NCI-H1417 treated with DMSO at 0.1 percent for 48 hours (cell line): ENCODE measurements at regions not wholly inside any gene's neighbourhood (a gene's known extent, or its start where the extent isn't known, plus 50 kb on each side); places are given as distances from the start of the nearest gene placed in this dataset.

ENCODE experiments used
- DNase-seq: peaks from one replicate; lab custom pipeline; 2025; lab: John Stamatoyannopoulos, UW

DNA sequence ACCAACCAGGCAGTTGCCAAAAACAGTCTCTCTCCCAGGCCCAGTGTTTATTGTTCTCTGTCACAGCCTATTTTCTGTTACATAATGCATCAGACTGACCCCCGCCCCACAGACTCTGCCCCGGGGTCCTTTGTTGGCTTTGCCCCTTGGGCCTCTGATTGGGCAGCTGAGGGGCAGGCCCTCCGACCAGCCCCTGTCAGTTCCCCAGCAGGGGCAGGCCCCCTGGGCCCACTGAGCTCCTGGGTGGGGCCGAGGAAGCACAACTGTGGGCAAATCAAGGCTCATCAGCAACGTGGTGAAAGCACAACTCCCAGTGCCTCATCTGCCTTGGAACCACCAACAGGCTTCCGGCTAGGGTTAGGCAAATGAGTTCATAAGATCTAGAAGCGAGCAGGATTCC is 160.1 kb upstream of the MYCN start:
- no peak for DNase-seq

DNA sequence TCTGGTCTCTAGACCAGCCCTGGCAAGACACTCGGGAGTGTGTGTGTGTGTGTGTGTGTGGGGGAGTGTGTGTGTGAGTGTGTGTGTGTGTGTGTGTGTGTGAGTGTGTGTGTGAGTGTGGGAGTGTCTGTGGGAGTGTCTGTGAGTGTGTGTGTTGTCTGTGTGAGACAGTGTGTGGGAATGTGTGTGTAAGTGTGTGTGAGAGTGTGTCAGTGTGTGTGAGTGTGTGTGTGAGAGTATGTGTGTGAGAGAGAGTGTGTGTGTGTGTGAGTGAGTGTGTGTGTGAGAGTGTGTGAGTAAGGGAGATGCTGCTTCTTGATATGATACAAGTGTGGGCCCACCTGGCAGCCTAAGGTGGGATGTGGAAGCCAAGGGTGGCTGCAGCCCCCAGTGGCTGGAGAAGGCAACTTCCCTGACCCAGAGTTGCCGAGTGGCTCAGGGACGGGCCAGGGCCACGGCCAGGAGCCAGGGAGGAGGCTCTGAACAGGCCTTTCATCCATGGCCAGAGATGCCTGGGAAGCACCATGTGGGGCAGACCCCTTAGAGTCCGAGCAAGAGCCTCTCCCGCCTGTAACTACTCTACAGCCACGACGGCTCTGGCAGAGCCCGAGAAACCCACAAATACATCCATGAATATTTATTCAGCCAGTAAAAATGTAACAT is 159.3 kb upstream of the MYCN start:
- DNase-seq = no peak

DNA sequence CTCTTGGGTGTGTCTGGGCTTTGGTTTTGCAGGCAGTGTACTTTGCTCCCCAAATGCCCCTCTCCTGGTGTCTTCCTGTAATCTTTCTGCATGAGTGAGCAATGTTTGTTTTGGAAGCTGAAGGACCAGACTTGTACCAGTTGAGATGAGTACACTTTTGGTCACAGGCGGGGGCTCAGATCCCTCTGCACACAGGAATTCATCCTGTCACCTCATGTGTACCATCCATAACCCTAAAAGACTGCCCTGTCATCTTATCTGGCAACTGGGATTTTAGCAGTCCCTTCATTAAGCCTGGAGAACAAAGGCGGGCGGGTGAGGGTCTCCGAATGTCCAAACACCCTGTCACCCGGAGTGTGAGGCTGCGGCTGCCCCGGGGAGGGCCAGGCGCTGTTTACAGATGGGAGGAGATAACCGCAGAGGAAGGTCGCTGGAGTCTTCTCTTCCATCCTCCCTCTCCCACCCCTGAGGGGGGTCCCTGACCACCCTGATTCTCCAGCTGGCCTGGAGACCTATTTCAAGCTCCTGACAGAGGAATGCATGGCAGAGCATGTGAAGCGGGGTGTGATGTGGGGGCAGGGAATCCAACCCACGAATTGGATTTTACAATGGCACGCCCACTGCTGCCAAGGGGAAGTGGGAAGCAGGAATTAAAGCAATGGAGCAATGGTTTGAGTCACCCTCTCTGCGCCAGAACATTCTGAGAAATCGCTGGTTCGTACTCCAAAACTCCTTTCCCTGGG is 158.2 kb upstream of the MYCN start:
- no peak for DNase-seq

DNA sequence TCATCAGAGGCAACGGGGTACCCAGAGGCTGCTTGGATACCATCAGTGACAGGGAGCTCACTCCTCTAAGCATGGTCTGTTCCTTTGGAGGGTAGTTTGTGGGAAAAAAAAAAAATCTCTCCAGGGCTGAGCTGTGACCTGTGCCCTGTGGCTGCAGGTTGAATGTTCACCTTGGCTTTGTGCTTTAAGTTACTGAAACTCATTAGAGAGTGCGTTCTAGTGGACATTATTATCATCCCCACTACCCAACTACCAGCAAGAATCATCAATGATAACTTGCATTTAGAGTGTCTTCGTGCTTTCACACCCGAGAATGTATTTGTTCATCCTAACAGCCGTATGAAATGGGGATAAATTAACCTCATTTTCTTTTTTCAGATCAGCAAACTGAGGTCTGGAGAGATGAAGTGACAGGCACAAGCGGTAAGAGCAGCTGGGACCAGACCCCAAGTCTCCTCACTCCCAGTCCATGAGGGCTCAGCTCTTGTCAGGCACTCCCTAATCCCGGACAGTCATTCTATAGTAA is 157.5 kb upstream of the MYCN start:
- DNase-seq = no peak

DNA sequence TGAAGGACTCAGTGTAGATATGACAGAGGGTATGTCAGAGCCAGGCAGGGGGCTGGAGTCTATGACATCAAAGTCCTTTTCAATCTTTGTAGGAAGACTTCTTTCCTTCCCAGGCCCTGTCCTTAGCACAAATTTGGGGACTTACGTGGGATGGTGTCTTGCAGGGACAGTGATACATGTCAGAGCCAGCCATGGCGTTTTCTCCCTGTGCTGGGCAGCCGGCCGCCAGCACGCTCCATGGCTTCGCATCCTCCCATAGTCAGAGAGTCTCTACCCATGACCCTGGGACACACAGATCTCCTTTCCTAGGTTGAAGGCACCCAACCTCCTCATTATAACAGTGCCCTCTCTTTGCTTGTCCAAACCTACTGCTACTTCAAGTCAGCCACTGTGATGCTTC is 156.9 kb upstream of the MYCN start:
- no peak for DNase-seq

DNA sequence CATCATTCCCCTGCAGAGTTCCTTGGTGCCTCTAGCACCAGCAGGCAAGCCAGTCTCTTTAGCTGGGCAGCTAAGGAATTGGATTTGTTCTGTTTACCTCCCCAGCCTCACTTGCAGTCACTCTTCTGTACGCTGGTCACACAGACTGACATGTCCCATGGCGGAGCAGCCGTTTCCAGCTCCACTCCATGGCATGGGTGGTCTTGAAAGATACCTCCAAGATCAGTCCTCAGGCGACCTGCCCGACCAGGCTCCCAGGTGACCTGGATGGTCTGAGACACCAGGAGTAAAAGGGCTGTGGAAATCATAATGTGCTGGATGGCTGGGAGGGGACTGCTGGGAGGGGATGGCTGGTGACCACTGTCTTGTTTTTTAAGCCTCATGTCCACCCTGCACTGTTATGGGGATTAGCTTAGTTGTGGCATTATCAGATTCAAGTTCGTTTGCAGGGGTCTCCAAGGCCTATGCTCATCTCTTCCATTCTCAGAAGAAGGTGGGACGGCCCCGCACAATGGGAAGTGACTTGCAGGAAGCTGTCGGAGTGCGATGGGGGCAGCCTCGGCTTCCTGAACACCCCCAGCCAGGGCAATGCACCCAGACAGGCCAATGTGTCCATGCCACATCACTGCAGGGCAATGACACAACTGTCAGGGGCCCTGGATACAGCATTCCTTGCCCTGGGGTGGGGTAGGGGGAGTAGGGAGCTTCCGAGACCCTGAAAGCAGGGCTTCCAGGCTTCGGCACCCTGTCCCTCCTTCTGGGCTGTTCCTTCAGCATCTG is 156.1 kb upstream of the MYCN start:
- DNase-seq = no peak

DNA sequence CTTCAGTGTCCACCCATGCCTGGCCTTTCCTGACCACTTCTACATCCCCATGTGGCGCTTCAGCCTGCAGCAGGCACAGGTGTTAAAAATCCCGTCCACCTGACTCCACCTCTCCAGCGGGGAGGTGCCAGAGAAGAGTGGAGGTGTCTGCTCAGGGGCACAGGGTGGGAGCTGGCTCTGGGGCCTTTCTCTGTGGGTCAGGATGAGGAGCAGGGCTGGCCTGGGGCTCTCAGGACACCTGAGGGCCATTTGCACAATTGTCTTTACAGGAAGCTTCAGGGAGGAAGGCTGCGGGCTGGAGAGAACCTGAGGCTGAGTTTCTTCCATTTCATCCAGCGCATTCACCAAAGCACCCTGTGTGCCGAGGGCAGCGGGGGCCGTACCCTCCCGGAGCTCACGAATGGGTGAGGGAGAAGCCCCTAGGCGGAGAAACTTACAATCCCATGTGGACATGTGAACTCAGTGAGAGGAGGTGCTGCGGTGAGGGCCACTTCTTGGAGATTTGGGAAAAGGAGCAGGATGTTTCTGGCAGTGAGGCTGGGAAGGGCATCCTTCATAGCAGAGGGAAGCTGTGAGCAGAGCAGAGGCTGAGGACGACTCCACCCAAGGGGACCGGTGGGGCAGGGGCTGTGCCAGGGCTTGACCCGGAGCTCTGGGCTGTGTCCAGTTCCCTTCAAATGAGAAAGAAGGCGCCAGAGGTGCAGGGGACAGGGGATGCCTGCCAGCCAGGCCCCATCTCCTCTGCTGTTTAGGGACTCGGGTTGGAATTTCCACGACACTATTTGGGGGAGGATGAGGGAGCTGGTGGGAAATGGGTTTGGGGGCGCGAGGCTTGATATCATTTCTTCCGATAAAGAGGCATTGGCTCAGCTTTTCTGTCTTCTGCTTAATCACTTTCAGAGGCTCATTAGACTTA is 155.2 kb upstream of the MYCN start:
- no peak for DNase-seq

GRCh38 chr2:15786003-15786654 is 154.2 kb upstream of the MYCN start:
- no peak for DNase-seq

DNA sequence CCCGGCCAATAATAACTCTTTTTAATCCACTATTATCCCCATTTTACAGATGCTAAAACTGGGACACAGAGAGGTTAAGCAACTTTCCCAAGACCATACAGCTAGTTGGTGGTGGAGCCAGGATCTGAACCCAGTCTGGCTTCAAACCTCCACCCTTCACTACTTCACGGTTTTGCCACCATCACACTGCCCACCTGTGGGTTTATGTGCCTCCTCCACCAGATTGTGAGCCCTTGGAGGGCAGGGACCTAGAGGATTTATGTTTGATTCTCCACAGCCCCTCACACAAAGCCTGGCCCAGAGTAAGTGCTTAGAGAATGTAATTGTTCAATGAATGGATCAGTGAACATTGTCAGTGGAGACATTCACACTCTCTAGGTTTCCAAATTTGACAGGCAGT is 153.4 kb upstream of the MYCN start:
- DNase-seq = no peak

DNA sequence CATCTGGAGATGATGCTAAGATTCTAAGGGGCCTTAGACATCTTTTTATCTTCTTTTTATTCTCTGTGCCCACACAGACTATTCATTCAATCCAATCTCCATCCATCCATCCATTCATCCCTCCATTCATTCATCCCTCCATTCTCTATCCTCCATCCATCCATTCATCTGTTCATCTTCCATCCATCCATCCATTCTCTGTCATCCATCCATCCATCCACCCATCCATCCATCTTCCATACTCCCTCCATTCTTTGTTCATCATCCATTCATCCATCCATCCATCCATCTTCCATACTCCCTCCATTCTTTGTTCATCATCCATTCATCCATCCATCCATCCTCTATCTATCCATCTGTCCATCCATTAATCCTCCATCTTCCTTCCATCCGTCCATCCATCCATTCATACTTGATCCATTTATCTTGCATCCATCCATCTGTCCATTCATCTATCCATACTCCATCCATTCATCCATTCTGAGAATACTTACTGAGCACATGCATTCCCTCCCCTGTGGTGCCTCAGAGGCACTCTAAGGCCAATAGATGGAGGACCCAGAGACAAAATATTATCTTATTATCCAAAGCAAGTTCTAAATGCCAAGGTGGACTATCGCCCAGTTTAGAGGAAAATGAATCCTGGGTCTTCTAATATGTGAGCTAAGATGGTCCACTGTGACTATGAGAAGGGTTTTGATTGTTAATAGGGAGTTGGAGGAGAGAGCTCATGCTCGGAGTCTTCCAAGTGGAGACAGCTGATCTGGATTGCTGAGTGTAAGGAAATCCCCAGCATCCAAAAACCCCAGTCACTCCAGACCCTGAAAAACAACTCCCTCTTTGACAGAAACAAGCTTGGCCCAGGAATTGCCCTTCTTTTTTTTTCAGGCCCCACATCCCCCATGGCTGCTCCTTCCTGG is 152.6 kb upstream of the MYCN start:
- DNase-seq = no peak

GRCh38 chr2:15788455-15788829 is 151.9 kb upstream of the MYCN start:
- no peak for DNase-seq

DNA sequence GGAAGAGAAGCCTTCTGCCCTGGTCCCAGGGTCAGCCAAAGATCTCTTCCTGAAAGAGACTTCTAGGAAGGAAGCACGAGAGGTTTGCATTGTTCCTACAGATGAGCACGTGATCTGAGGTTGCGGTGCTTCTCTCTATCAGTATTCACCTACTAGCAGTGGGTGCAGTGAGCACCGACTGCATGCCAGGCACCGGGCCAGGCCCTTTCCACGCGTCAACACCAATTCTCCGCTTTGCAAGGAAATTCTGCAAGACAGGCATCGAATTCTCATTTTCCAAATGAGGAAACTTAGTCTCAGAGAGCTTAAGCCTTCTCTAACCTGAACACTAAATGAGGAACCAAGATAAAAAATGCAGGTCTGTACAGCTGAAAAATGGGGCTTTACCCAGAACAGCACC is 151.5 kb upstream of the MYCN start:
- DNase-seq = no peak

DNA sequence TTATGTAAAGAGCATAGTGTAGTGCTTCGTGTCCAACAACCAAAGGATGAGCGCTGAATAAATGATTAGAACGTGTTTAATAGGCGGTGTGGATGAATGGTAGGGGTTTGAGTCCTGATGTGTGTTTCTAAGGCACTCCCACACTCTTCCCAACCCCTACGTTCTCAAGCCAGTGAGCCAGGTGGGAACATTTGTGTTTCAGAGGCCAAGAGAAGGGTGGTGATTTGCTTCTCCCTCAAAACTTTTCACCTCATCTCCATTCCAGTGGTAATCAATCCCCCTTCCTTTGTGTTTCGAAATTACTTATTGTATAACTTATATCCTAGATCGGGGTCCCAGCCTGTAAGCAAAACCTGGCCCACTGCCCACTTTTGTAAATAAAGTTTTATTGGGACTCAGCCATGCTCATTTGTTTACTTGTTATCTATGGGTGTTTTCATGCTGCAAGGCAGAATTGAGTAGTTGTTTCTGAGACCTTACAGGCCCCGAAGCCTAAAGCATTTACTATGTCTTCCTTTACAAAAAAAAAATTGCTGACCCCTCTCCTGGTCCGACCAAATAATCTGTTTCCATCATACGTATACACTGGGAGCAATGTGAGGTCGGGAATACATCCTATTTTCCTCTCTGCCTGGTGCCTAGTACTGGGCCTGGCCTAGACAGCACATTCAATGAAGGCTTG is 150.8 kb upstream of the MYCN start:
- DNase-seq = no peak

DNA sequence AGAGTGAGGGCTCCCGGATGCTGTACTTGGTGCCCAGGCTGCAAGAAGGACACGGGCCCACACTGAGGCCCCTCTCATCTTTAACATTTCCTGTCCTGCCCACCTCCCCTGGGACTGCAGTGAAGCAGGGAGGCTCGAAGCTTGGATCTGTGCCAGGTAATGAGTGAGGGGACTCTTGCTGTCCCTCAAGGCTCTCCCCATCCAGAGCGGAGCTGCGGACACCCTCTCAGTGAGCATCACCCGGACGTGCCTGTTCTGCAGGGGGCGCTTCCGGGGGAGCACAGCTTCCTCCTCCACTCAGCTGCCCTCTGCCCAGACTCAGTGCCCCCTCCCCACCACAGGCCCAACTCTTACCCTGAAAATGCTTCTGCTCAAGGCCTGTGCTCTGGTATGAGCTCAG is 150.0 kb upstream of the MYCN start:
- DNase-seq = no peak

DNA sequence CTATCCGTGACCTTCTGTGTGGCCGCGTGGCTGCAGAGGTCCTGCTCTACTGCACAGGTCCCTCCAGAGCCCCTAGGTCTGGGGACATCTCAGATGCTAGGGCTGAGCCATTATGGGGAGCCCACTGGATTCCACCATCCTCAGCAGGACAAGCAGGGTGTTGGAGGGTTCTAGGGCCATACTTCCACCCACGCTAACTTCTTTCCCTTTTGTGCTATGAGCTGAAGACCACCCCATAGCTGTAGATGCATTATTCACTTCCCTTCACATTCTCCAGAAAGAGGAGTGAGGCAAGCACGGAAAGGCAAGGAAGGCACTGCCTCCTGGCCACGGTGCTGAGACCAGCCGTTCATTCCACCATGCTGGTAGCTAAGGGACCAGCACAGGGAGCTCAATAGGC is 149.5 kb upstream of the MYCN start:
- no peak for DNase-seq

DNA sequence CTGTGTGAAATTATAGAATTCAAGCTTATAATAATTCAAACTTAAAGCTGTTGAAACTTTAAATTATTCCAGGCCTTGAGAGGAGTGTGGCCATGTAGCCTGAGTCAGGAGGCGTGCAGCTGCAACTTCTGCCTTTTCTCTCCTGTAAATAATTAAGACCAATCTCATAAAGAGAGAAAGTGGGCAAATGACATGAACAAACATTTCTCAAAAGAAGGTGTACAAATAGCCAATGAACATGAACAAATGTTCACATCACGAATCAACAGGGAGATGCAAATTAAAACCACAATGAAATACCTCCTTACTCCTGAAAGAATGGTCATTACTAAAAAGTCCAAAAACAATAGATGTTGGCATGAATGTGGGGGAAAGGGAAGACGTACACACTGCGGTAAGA is 149.1 kb upstream of the MYCN start:
- no peak for DNase-seq

DNA sequence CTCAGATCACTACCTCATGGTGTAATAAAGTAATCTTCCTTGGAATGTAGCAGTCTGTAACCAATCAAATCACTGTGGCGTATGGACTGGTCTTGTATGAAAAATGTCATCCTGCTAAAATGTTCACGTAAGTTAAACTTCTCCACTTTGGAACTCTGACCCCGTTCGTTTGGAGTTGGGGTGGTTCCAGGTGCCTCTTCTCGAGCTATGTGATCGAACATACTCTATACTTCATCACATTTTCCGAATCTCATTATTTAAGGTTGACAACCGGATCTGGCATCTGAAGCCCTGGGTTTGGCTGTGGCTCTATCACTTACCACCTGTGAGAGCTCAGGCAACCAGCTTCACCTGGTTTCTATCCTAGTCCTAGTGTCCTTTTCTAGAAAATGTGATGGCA is 148.0 kb upstream of the MYCN start:
- DNase-seq = no peak

GRCh38 chr2:15793078-15793913 is 147.1 kb upstream of the MYCN start:
- DNase-seq = no peak

DNA sequence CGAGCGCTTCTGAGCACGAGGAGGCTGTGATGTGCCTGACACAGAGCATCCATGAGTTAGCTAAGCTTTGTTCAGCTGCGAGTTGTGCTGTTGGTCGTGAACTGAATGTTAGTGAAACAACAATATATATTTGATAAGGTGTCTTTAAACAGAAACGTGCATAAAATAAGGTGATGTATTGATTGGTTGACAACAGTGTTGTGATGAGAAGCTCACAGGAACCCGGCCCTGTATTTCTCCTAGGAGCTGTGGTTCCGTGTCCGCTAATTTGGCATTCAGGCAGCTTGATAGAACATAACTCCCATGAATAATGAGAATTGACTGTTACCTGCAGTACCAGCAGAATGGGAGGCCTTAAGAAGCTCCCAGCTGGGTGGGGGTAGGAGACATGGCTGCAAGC is 146.4 kb upstream of the MYCN start:
- DNase-seq = no peak
